SK-N-SH (cell line): ENCODE measurements at regions not wholly inside any gene's neighbourhood (a gene's known extent, or its start where the extent isn't known, plus 50 kb on each side); places are given as distances from the start of the nearest gene placed in this dataset.

ENCODE experiments used
- CTCF ChIA-PET: fragments of 300-600, 350-600 bp; formaldehyde crosslinking; extraction: SDS; loops from one replicate; lab custom pipeline; 2021; lab: Yijun Ruan, JAX
- POLR2A ChIA-PET: fragments of 350-600 bp; sonication (Branson Sonifier 250); formaldehyde crosslinking; extraction: SDS; loops from one replicate; lab custom pipeline; 2020; ENCODE audit warnings: antibody characterized with exemption, inconsistent platforms; lab: Yijun Ruan, JAX
- DNase-seq: peaks from one replicate; pipeline ENCODE4 v3.0.0; 2012
- H2AFZ ChIP-seq: fragments of 200-600 bp; sonication (generic); 2 replicates; pipeline ENCODE4 v1.8.1; 2016; ENCODE audit warnings: antibody characterized with exemption, mild to moderate bottlenecking, low read depth
- H3F3A ChIP-seq: fragments of 200-600 bp; sonication (generic); replicated peaks from 2 replicates; pipeline ENCODE3; 2016; ENCODE audit warnings: antibody characterized with exemption, mild to moderate bottlenecking; ENCODE audit not compliant: insufficient read depth
- H3K27ac ChIP-seq, 2 experiments: fragments of 200-500 bp in 1 of 2; fragments of 200-600 bp in 1 of 2; sonication (Bioruptor generic) in 1 of 2; sonication (generic), shearing (Covaris generic) in 1 of 2; 2 replicates each; pipeline versions ENCODE4 v1.5.1 to v1.6.1; 2014 to 2016; ENCODE audit warnings: low read depth in 2 of 2, inconsistent platforms in 1 of 2, low read length in 1 of 2, mild to moderate bottlenecking in 1 of 2, mixed read lengths in 1 of 2
- H3K27me3 ChIP-seq: fragments of 200-600 bp; sonication (generic), shearing (Covaris generic); 2 replicates; pipeline ENCODE4 v1.6.1; 2016; ENCODE audit warnings: mixed run types; ENCODE audit not compliant: insufficient read depth
- H3K36me3 ChIP-seq, 2 experiments: fragments of 200-500 bp in 1 of 2; fragments of 200-600 bp in 1 of 2; sonication (Bioruptor generic) in 1 of 2; sonication (generic) in 1 of 2; replicated peaks in 1 of 2; 2 replicates each; pipeline versions ENCODE3 to v1.5.1; 2014 to 2016; ENCODE audit warnings: low read length in 1 of 2, mild to moderate bottlenecking in 1 of 2; ENCODE audit not compliant: insufficient read depth in 2 of 2, control insufficient read depth in 1 of 2
- H3K4me1 ChIP-seq, 2 experiments: fragments of 200-500 bp in 1 of 2; fragments of 200-600 bp in 1 of 2; sonication (Bioruptor generic) in 1 of 2; sonication (generic), shearing (Covaris generic) in 1 of 2; 2 replicates each; pipeline versions ENCODE4 v1.5.1 to v1.6.1; 2014 to 2016; ENCODE audit warnings: low read depth in 1 of 2, low read length in 1 of 2, mixed run types in 1 of 2; ENCODE audit not compliant: insufficient read depth in 2 of 2, control insufficient read depth in 1 of 2
- H3K4me2 ChIP-seq: fragments of 200-600 bp; sonication (generic), shearing (Covaris generic); 2 replicates; pipeline ENCODE4 v1.6.1; 2017; ENCODE audit warnings: mixed run types
- H3K4me3 ChIP-seq, 2 experiments: fragments of 200-500 bp in 1 of 2; fragments of 200-600 bp in 1 of 2; sonication (Bioruptor generic) in 1 of 2; sonication (generic), shearing (Covaris generic) in 1 of 2; 2 replicates each; pipeline versions ENCODE4 v1.5.1 to v1.8.1; 2014 to 2016; ENCODE audit warnings: low read depth in 2 of 2, inconsistent platforms in 1 of 2, low read length in 1 of 2, mild to moderate bottlenecking in 1 of 2, mixed read lengths in 1 of 2, moderate library complexity in 1 of 2
- H3K79me2 ChIP-seq: fragments of 200-600 bp; sonication (generic); 2 replicates; pipeline ENCODE4 v1.8.1; 2017; ENCODE audit warnings: mild to moderate bottlenecking; ENCODE audit not compliant: insufficient read depth
- H3K9ac ChIP-seq: fragments of 200-600 bp; sonication (generic); 2 replicates; pipeline ENCODE4 v1.6.1; 2017; ENCODE audit warnings: mixed run types
- H3K9me2 ChIP-seq: fragments of 200-600 bp; sonication (generic); 2 replicates; pipeline ENCODE4 v1.6.1; 2017; ENCODE audit warnings: mixed run types
- H3K9me3 ChIP-seq: fragments of 200-600 bp; sonication (generic); 2 replicates; pipeline ENCODE4 v1.6.1; 2017; ENCODE audit warnings: mixed run types, mild to moderate bottlenecking, moderate library complexity
- H4K20me1 ChIP-seq: fragments of 200-600 bp; sonication (generic); 2 replicates; pipeline ENCODE4 v1.6.1; 2017; ENCODE audit warnings: mild to moderate bottlenecking, mixed run types; ENCODE audit not compliant: insufficient read depth
- ELF1 ChIP-seq: IDR thresholded peaks from 2 replicates; pipeline ENCODE4 v1.4.0; 2012
- EP300 ChIP-seq, 2 experiments: IDR thresholded peaks; 2 replicates each; pipeline versions ENCODE4 v1.4.0 to v1.6.1; 2012; ENCODE audit warnings: borderline replicate concordance in 1 of 2, low read depth in 1 of 2, low read length in 1 of 2
- EZH2phosphoT487 ChIP-seq: fragments of 200-600 bp; sonication (generic); IDR thresholded peaks from 2 replicates; pipeline ENCODE4 v1.6.1; 2017; ENCODE audit warnings: low read depth, mixed run types, mild to moderate bottlenecking, antibody characterized with exemption, moderate library complexity, borderline replicate concordance
- FOSL2 ChIP-seq: IDR thresholded peaks from 2 replicates; pipeline ENCODE4 v1.4.0; 2012; ENCODE audit warnings: low read depth, mild to moderate bottlenecking, moderate library complexity, borderline replicate concordance
- FOXM1 ChIP-seq: IDR thresholded peaks from 2 replicates; pipeline ENCODE4 v1.4.0; 2012; ENCODE audit warnings: low read depth, mild to moderate bottlenecking
- GABPA ChIP-seq: IDR thresholded peaks from 2 replicates; pipeline ENCODE4 v1.4.0; 2012; ENCODE audit warnings: low read depth, mild to moderate bottlenecking
- JUND ChIP-seq: IDR thresholded peaks from 2 replicates; pipeline ENCODE4 v1.4.0; 2012
- MXI1 ChIP-seq: IDR thresholded peaks from 2 replicates; pipeline ENCODE4 v1.6.1; 2012; ENCODE audit warnings: mild to moderate bottlenecking, low read depth, low read length, improper control_type of control experiment
- NFIC ChIP-seq: IDR thresholded peaks from 2 replicates; pipeline ENCODE4 v1.4.0; 2012; ENCODE audit warnings: borderline replicate concordance
- POLR2AphosphoS5 ChIP-seq: IDR thresholded peaks from 2 replicates; pipeline ENCODE4 v1.6.1; 2012; ENCODE audit warnings: low read depth, low read length
- RFX5 ChIP-seq: IDR thresholded peaks from 2 replicates; pipeline ENCODE4 v1.6.1; 2012; ENCODE audit warnings: mild to moderate bottlenecking, improper control_type of control experiment, low read length
- TCF12 ChIP-seq: IDR thresholded peaks from 2 replicates; pipeline ENCODE4 v1.4.0; 2012
- YY1 ChIP-seq: IDR thresholded peaks from 2 replicates; pipeline ENCODE4 v1.4.0; 2012; ENCODE audit warnings: low read depth, mild to moderate bottlenecking
- WGBS: methylation state at CpG from one replicate; pipeline ENCODE4 v1.1.6; 2017; ENCODE audit warnings: low lambda C conversion rate; 5-methylcytosine and 5-hydroxymethylcytosine counted together
- TF ChIP-seq, protein P1 (sequence below): IDR thresholded peaks from 2 replicates; pipeline ENCODE4 v1.6.1; 2012; ENCODE audit warnings: mild to moderate bottlenecking, low read depth, low read length, moderate library complexity
- TF ChIP-seq, protein P2 (sequence below): IDR thresholded peaks from 2 replicates; pipeline ENCODE4; 2012
- TF ChIP-seq, protein P3 (sequence below): IDR thresholded peaks from 2 replicates; pipeline ENCODE4 v1.4.0; 2012; ENCODE audit warnings: low read depth, borderline replicate concordance
- TF ChIP-seq, protein P4 (sequence below): fragments of 150-350 bp; IDR thresholded peaks from 2 replicates; pipeline ENCODE4 v1.6.1; 2017; ENCODE audit warnings: antibody characterized with exemption, low read length, low read depth, borderline replicate concordance
- TF ChIP-seq, protein P5 (sequence below): IDR thresholded peaks from 2 replicates; pipeline ENCODE4 v1.4.0; 2012; ENCODE audit warnings: low read depth
- TF ChIP-seq, protein P6 (sequence below): IDR thresholded peaks from 2 replicates; pipeline ENCODE4 v1.4.0; 2012; ENCODE audit warnings: low read depth, borderline replicate concordance

DNA sequence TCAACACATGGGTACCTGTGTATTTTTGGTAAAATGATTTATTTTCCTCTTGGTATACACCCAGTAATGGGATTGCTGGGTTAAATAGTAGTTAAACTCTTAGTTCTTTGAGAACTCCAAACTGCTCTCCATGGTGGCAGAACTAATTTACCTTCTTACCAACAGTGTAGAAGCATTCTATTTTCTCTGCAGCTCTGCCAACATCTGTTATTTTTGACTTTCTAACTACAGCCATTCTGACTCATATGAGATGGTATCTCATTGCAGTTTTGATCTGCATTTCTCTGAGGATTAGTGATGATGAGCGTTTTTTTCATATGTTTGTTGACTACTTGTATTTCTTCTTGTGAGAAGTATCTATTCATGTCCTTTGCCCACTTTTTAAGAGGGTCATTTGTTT lies 180.6 kb downstream of the FSIP2 start:
- no peaks in the 10 kb centered on the region for H4K20me1 ChIP-seq
- ChIA-PET CTCF (no interaction called here), POLR2A (no interaction called here)
- H3K9ac ChIP-seq, result no peak overlapping the region
- H3K27ac ChIP-seq, result no peak overlapping the region
- H3K9me2 ChIP-seq, result no peaks in the 10 kb centered on the region
- DNase-seq, result no peak
- no peaks in the 10 kb centered on the region for H3K9me3 ChIP-seq
- no peaks in the 10 kb centered on the region for H3K36me3 ChIP-seq
- H3K4me1 ChIP-seq, result no peaks in the 10 kb centered on the region
- TF ChIP-seq, protein P1, sequence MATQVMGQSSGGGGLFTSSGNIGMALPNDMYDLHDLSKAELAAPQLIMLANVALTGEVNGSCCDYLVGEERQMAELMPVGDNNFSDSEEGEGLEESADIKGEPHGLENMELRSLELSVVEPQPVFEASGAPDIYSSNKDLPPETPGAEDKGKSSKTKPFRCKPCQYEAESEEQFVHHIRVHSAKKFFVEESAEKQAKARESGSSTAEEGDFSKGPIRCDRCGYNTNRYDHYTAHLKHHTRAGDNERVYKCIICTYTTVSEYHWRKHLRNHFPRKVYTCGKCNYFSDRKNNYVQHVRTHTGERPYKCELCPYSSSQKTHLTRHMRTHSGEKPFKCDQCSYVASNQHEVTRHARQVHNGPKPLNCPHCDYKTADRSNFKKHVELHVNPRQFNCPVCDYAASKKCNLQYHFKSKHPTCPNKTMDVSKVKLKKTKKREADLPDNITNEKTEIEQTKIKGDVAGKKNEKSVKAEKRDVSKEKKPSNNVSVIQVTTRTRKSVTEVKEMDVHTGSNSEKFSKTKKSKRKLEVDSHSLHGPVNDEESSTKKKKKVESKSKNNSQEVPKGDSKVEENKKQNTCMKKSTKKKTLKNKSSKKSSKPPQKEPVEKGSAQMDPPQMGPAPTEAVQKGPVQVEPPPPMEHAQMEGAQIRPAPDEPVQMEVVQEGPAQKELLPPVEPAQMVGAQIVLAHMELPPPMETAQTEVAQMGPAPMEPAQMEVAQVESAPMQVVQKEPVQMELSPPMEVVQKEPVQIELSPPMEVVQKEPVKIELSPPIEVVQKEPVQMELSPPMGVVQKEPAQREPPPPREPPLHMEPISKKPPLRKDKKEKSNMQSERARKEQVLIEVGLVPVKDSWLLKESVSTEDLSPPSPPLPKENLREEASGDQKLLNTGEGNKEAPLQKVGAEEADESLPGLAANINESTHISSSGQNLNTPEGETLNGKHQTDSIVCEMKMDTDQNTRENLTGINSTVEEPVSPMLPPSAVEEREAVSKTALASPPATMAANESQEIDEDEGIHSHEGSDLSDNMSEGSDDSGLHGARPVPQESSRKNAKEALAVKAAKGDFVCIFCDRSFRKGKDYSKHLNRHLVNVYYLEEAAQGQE, result 0 out of 2 replicates have a peak, but pooled peaks have one; percentile 52
- no peak for TF ChIP-seq ELF1
- TF ChIP-seq JUND, result peak; percentile 50
- TF ChIP-seq, protein P2, sequence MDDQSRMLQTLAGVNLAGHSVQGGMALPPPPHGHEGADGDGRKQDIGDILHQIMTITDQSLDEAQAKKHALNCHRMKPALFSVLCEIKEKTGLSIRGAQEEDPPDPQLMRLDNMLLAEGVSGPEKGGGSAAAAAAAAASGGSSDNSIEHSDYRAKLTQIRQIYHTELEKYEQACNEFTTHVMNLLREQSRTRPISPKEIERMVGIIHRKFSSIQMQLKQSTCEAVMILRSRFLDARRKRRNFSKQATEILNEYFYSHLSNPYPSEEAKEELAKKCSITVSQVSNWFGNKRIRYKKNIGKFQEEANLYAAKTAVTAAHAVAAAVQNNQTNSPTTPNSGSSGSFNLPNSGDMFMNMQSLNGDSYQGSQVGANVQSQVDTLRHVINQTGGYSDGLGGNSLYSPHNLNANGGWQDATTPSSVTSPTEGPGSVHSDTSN, result peak; percentile 48; the same call in 1 of the 2 replicates
- no peak for TF ChIP-seq FOXM1
- TF ChIP-seq TCF12, result peak; percentile 65
- peak; percentile 66; the same call in 1 of the 2 replicates for TF ChIP-seq FOSL2
- H3K27me3 ChIP-seq, result no peaks in the 10 kb centered on the region
- WGBS, result 16% methylated on average over 1 of the region's 1 CpG
- no peak overlapping the region for H3K4me2 ChIP-seq
- no peak overlapping the region for H3K4me3 ChIP-seq
- no peaks in the 10 kb centered on the region for H3K79me2 ChIP-seq
- H3F3A ChIP-seq, result no peaks in the 10 kb centered on the region
- no peak overlapping the region for H2AFZ ChIP-seq

DNA sequence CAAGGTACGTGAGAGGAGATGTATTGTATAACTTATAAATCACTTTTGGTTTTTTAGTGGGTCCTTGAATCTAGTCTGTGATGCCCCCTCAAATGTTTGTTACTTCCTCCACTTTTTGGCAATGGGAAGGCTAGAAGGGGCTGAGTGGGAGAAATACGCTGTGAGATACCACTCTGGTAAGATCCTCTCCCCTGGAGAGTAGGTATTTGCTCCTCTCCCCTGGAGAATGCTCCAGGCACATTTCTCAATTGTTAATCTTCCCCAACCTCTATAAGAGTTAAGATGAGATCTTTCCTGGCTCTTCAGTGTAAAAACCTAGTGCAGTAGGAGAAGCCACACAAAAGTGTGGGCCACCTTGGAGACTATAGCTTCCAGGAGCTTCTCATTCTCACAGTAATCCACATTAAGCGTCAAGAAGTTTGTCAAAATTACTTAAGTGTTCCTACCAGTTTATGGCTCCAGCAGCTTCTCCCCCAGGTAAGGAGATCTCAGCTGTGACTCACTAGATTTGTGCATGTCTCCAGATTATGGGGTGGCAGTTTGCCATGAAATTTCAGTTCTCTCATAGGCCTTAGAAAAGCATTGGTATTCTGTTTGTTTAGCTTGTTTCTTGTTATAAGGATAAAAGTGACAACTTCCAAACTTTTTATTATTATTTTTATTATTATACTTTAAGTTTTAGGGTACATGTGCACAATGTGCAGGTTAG lies 182.6 kb downstream of the FSIP2 start:
- CTCF ChIA-PET, result no interaction called here
- Histone ChIP-seq H3K79me2 (no peaks in the 10 kb centered on the region), H3K27ac (no peak overlapping the region), H3K9me3 (no peaks in the 10 kb centered on the region), H3K4me2 (no peak overlapping the region), H3K9ac (no peak overlapping the region), H3K9me2 (no peaks in the 10 kb centered on the region), H3K4me1 (no peaks in the 10 kb centered on the region), H3K4me3 (0 out of 4 replicates have a peak overlapping the region, but pooled peaks of 1 of the 2 experiments have one; percentile 16), H3K36me3 (no peaks in the 10 kb centered on the region), H3F3A (no peaks in the 10 kb centered on the region), H3K27me3 (no peaks in the 10 kb centered on the region), H4K20me1 (no peaks in the 10 kb centered on the region), H2AFZ (no peak overlapping the region)
- POLR2A ChIA-PET, result no interaction called here
- 75% methylated on average over 3 of the region's 3 CpGs for WGBS
- DNase-seq, result no peak
- no peak for TF ChIP-seq EP300 (IDR thresholded peaks at IDR 0.05; ENCODE audit: borderline replicate concordance in 1 of 2, low read depth in 1 of 2, low read length in 1 of 2)
- TF ChIP-seq YY1, result no peak
- TF ChIP-seq, protein P3, sequence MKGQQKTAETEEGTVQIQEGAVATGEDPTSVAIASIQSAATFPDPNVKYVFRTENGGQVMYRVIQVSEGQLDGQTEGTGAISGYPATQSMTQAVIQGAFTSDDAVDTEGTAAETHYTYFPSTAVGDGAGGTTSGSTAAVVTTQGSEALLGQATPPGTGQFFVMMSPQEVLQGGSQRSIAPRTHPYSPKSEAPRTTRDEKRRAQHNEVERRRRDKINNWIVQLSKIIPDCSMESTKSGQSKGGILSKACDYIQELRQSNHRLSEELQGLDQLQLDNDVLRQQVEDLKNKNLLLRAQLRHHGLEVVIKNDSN, result no peak
- TF ChIP-seq, protein P4, sequence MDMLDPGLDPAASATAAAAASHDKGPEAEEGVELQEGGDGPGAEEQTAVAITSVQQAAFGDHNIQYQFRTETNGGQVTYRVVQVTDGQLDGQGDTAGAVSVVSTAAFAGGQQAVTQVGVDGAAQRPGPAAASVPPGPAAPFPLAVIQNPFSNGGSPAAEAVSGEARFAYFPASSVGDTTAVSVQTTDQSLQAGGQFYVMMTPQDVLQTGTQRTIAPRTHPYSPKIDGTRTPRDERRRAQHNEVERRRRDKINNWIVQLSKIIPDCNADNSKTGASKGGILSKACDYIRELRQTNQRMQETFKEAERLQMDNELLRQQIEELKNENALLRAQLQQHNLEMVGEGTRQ, result no peak
- no peak for TF ChIP-seq FOXM1
- TF ChIP-seq, protein P5, sequence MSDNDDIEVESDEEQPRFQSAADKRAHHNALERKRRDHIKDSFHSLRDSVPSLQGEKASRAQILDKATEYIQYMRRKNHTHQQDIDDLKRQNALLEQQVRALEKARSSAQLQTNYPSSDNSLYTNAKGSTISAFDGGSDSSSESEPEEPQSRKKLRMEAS, result no peak
- no peak for TF ChIP-seq JUND
- no peak for TF ChIP-seq MXI1
- no peak for TF ChIP-seq TCF12
- no peak for TF ChIP-seq NFIC
- TF ChIP-seq POLR2AphosphoS5, result no peak
- no peak for TF ChIP-seq RFX5
- no peak for TF ChIP-seq GABPA
- no peak for TF ChIP-seq EZH2phosphoT487
- TF ChIP-seq, protein P6, sequence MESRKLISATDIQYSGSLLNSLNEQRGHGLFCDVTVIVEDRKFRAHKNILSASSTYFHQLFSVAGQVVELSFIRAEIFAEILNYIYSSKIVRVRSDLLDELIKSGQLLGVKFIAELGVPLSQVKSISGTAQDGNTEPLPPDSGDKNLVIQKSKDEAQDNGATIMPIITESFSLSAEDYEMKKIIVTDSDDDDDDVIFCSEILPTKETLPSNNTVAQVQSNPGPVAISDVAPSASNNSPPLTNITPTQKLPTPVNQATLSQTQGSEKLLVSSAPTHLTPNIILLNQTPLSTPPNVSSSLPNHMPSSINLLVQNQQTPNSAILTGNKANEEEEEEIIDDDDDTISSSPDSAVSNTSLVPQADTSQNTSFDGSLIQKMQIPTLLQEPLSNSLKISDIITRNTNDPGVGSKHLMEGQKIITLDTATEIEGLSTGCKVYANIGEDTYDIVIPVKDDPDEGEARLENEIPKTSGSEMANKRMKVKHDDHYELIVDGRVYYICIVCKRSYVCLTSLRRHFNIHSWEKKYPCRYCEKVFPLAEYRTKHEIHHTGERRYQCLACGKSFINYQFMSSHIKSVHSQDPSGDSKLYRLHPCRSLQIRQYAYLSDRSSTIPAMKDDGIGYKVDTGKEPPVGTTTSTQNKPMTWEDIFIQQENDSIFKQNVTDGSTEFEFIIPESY, result no peak
